ENCODE measurements at regions not wholly inside any gene's neighbourhood (a gene's known extent, or its start where the extent isn't known, plus 50 kb on each side); places are given as distances from the start of the nearest gene placed in this dataset.

GRCh38 chrX:23559975-23560374 is 107.3 kb upstream of the PRDX4 start:
- no peak for TF ChIP-seq EZH2phosphoT487 (IDR thresholded peaks at IDR 0.05; ENCODE audit: insufficient read depth, low read depth)
- no peak for TF ChIP-seq EZH2 (IDR thresholded peaks at IDR 0.05; ENCODE audit: insufficient read depth, poor library complexity, severe bottlenecking)

Measured in GM23248 (cell line).